Caco-2 (cell line): ENCODE measurements at regions not wholly inside any gene's neighbourhood (a gene's known extent, or its start where the extent isn't known, plus 50 kb on each side); places are given as distances from the start of the nearest gene placed in this dataset.

Experiments used
- BruUV-seq: library from RNA; stranded (reverse); fragments of 400-500 nt; replicated peaks from 2 replicates; lab custom pipeline; 2021; lab: Mats Ljungman, UMichigan
- CTCF ChIA-PET: fragments of 300-600 bp; sonication (Branson Sonifier 250); formaldehyde crosslinking; loops from one replicate; lab custom pipeline; 2022; ENCODE audit warnings: antibody characterized with exemption; lab: Charles Lee
- POLR2A ChIA-PET: fragments of 300-600 bp; sonication (Branson Sonifier 250); formaldehyde crosslinking; loops from one replicate; lab custom pipeline; 2022; ENCODE audit warnings: antibody characterized with exemption; lab: Charles Lee
- DNase-seq, 2 experiments: peaks; one replicate each; pipeline versions ENCODE4 v3.0.0 to v3.0.0-alpha.2; 2020 to 2022
- H3K27me3 ChIP-seq: replicated peaks from 2 replicates; pipeline ENCODE4 v1.6.0; 2011; ENCODE audit warnings: low read length; ENCODE audit not compliant: control insufficient read depth, insufficient read depth
- H3K36me3 ChIP-seq: 2 replicates; pipeline ENCODE4 v1.5.1; 2011; ENCODE audit warnings: low read length; ENCODE audit not compliant: control insufficient read depth, insufficient read depth
- H3K4me1 ChIP-seq: fragments of 250-450 bp; sonication (Bioruptor Pico); 2 replicates; pipeline ENCODE4 v1.5.1; 2020; ENCODE audit warnings: mild to moderate bottlenecking
- H3K4me3 ChIP-seq: 2 replicates; pipeline ENCODE4 v1.5.1; 2011; ENCODE audit warnings: low read depth, mild to moderate bottlenecking, control low read depth, low read length
- H3K9me3 ChIP-seq: fragments of 250-450 bp; sonication (Bioruptor Pico); 2 replicates; pipeline ENCODE4 v1.5.1; 2020; ENCODE audit warnings: mild to moderate bottlenecking, moderate library complexity
- H3K27ac Mint-ChIP-seq: one replicate; pipeline ENCODE4 v1.8.0; 2022; ENCODE audit warnings: mixed read lengths; ENCODE audit not compliant: unreplicated experiment
- H3K27me3 Mint-ChIP-seq: one replicate; pipeline ENCODE4 v1.8.0; 2022; ENCODE audit warnings: mixed read lengths; ENCODE audit not compliant: insufficient read depth, unreplicated experiment
- H3K36me3 Mint-ChIP-seq: one replicate; pipeline ENCODE4 v1.8.0; 2022; ENCODE audit warnings: mild to moderate bottlenecking, mixed read lengths; ENCODE audit not compliant: insufficient read depth, unreplicated experiment
- H3K4me1 Mint-ChIP-seq: one replicate; pipeline ENCODE4 v1.8.0; 2022; ENCODE audit warnings: low read depth, mixed read lengths; ENCODE audit not compliant: unreplicated experiment
- H3K4me3 Mint-ChIP-seq: one replicate; pipeline ENCODE4 v1.8.0; 2022; ENCODE audit warnings: mild to moderate bottlenecking, moderate library complexity, mixed read lengths; ENCODE audit not compliant: unreplicated experiment
- H3K9me3 Mint-ChIP-seq: one replicate; pipeline ENCODE4 v1.8.0; 2022; ENCODE audit warnings: mixed read lengths; ENCODE audit not compliant: unreplicated experiment
- intact Hi-C: fragments of 100-400 bp; cut with micrococcal nuclease; formaldehyde crosslinking; loops from one replicate; pipeline ENCODE4 v1.10.0; 2022; ENCODE audit not compliant: unreplicated experiment
- TF ChIP-seq, protein P1 (sequence below), 2 experiments: fragments of 200-600 bp in 1 of 2; IDR thresholded peaks; 1 replicate in 1 of 2; 2 replicates in 1 of 2; pipeline versions ENCODE4 v1.5.1 to v1.8.0; 2011 to 2022; ENCODE audit warnings: antibody characterized with exemption in 1 of 2, control low read depth in 1 of 2, inconsistent platforms in 1 of 2, low read depth in 1 of 2, low read length in 1 of 2, mild to moderate bottlenecking in 1 of 2, moderate library complexity in 1 of 2; ENCODE audit not compliant: insufficient read depth in 1 of 2, severe bottlenecking in 1 of 2, unreplicated experiment in 1 of 2

GRCh38 chr10:31739146-31739545 is 189.5 kb downstream of the ARHGAP12 start:
- no peak overlapping the region for H3K27ac Mint-ChIP-seq
- H3K4me3 Mint-ChIP-seq: no peak overlapping the region
- CTCF ChIA-PET: no interaction called here
- no peaks in the 10 kb centered on the region for H3K4me1 Mint-ChIP-seq
- DNase-seq: no peak
- no peaks in the 10 kb centered on the region for H3K27me3 ChIP-seq
- no peaks in the 10 kb centered on the region for H3K36me3 Mint-ChIP-seq
- no peaks in the 10 kb centered on the region for H3K4me1 ChIP-seq
- POLR2A ChIA-PET: no interaction called here
- no peaks in the 10 kb centered on the region for H3K36me3 ChIP-seq
- TF ChIP-seq, protein P1, sequence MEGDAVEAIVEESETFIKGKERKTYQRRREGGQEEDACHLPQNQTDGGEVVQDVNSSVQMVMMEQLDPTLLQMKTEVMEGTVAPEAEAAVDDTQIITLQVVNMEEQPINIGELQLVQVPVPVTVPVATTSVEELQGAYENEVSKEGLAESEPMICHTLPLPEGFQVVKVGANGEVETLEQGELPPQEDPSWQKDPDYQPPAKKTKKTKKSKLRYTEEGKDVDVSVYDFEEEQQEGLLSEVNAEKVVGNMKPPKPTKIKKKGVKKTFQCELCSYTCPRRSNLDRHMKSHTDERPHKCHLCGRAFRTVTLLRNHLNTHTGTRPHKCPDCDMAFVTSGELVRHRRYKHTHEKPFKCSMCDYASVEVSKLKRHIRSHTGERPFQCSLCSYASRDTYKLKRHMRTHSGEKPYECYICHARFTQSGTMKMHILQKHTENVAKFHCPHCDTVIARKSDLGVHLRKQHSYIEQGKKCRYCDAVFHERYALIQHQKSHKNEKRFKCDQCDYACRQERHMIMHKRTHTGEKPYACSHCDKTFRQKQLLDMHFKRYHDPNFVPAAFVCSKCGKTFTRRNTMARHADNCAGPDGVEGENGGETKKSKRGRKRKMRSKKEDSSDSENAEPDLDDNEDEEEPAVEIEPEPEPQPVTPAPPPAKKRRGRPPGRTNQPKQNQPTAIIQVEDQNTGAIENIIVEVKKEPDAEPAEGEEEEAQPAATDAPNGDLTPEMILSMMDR (IDR thresholded peaks at IDR 0.05; ENCODE audit: insufficient read depth in 1 of 2, low read depth in 1 of 2, low read length in 1 of 2, severe bottlenecking in 1 of 2, unreplicated experiment in 1 of 2): no peak
- H3K9me3 ChIP-seq: no peaks in the 10 kb centered on the region; the same call in 1 of the 2 replicates
- BruUV-seq: no TSS peak
- intact Hi-C loops: no loop called here
- no peak overlapping the region for H3K4me3 ChIP-seq
- peaks cover 8% of the 10 kb centered on the region for H3K9me3 Mint-ChIP-seq
- H3K27me3 Mint-ChIP-seq: no peaks in the 10 kb centered on the region

GRCh38 chr10:31731711-31732110 is 196.9 kb downstream of the ARHGAP12 start:
- H3K27me3 ChIP-seq: no peaks in the 10 kb centered on the region; the same call in 1 of the 2 replicates
- H3K36me3 ChIP-seq: no peaks in the 10 kb centered on the region
- TF ChIP-seq, protein P1 (IDR thresholded peaks at IDR 0.05; ENCODE audit: insufficient read depth in 1 of 2, low read depth in 1 of 2, low read length in 1 of 2, severe bottlenecking in 1 of 2, unreplicated experiment in 1 of 2): no peak
- ChIA-PET POLR2A (no interaction called here), CTCF (no interaction called here)
- H3K9me3 ChIP-seq: no peaks in the 10 kb centered on the region
- no peak overlapping the region for H3K4me3 ChIP-seq
- intact Hi-C loops: no loop called here
- H3K4me1 Mint-ChIP-seq: no peaks in the 10 kb centered on the region
- no peak overlapping the region for H3K4me3 Mint-ChIP-seq
- peaks cover 7% of the 10 kb centered on the region for H3K27me3 Mint-ChIP-seq
- no TSS peak for BruUV-seq
- H3K9me3 Mint-ChIP-seq: peaks cover 11% of the 10 kb centered on the region
- H3K4me1 ChIP-seq: no peaks in the 10 kb centered on the region
- DNase-seq: no peak
- no peak overlapping the region for H3K27ac Mint-ChIP-seq
- no peaks in the 10 kb centered on the region for H3K36me3 Mint-ChIP-seq

DNA sequence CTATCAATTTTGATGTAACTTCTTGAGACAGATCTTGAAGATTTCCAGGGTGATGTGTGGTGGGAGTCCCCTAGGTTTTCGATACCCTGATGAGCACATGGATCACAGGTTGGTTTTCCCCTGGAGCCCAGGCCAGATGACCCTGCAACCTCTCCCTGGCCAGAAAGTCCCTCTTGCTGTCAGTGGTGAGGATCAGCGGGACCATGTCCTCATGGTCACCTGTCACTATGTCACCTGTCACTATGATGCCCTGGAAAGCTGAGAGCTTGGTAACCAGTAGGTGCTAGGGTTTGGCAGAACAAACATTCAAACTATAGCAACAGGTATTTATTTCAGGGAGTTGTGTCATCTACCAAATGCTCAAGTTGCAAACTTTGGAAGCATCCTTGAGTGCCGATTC is 197.9 kb downstream of the ARHGAP12 start:
- H3K27me3 Mint-ChIP-seq: peaks cover 7% of the 10 kb centered on the region
- Histone ChIP-seq H3K36me3 (no peaks in the 10 kb centered on the region), H3K27me3 (no peaks in the 10 kb centered on the region; the same call in 1 of the 2 replicates), H3K4me1 (no peaks in the 10 kb centered on the region), H3K9me3 (no peaks in the 10 kb centered on the region), H3K4me3 (no peak overlapping the region)
- ChIA-PET POLR2A (no interaction called here), CTCF (no interaction called here)
- peaks cover 10% of the 10 kb centered on the region for H3K9me3 Mint-ChIP-seq
- no peak for DNase-seq
- H3K36me3 Mint-ChIP-seq: no peaks in the 10 kb centered on the region
- no peak overlapping the region for H3K27ac Mint-ChIP-seq
- intact Hi-C loops: no loop called here
- no TSS peak for BruUV-seq
- H3K4me1 Mint-ChIP-seq: no peaks in the 10 kb centered on the region
- TF ChIP-seq, protein P1 (IDR thresholded peaks at IDR 0.05; ENCODE audit: insufficient read depth in 1 of 2, low read depth in 1 of 2, low read length in 1 of 2, severe bottlenecking in 1 of 2, unreplicated experiment in 1 of 2): no peak
- no peak overlapping the region for H3K4me3 Mint-ChIP-seq
